ENCODE measurements at regions not wholly inside any gene's neighbourhood (a gene's known extent, or its start where the extent isn't known, plus 50 kb on each side); places are given as distances from the start of the nearest gene placed in this dataset.

DNA sequence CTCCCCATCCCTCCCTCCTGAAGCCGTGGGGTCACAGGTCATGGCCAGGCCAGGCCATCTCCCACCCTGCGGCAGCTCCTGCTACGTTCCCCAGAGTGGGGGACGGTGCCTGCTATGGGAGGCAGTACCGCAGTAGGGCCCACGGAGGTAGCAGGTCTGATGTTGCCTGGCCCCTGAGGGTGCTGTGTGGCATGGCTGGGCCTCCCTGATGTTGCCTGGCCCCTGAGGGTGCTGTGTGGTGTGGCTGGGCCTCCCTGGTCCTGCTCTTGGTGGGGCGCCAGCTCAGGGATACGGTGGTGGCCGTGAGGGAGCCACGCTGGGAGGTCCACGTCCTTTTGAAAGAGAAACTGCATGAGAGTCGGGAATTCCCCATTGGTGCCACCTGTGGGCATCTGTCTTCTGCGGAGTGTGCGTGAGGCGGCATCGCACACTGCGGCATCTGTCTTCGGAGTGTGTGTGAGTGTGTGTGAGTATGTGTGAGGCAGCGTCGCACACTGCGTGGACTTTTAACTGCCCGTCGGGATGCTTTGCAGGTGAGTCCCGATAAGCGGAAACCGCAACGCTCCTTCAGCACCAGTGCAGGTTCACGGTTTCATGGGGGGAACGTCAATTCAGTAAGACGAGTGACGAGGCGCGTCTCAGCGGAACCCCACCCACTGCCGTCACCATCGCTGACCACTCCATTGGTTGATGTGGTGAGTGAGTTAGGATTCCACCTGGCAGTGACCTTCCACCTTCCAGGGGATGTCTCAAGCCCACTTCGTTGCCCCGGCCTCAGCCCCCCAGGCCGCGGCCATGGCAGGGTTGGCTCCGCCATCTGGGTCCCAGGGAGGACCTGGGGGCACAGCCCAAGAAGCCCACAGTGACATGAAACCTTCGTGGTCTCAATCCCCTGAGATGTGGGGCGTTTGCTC, 51.2 kb upstream of the CFAP46 start:
- TF ChIP-seq, protein P1, sequence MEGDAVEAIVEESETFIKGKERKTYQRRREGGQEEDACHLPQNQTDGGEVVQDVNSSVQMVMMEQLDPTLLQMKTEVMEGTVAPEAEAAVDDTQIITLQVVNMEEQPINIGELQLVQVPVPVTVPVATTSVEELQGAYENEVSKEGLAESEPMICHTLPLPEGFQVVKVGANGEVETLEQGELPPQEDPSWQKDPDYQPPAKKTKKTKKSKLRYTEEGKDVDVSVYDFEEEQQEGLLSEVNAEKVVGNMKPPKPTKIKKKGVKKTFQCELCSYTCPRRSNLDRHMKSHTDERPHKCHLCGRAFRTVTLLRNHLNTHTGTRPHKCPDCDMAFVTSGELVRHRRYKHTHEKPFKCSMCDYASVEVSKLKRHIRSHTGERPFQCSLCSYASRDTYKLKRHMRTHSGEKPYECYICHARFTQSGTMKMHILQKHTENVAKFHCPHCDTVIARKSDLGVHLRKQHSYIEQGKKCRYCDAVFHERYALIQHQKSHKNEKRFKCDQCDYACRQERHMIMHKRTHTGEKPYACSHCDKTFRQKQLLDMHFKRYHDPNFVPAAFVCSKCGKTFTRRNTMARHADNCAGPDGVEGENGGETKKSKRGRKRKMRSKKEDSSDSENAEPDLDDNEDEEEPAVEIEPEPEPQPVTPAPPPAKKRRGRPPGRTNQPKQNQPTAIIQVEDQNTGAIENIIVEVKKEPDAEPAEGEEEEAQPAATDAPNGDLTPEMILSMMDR (IDR thresholded peaks at IDR 0.05) = no peak
- TF ChIP-seq POLR2A (IDR thresholded peaks at IDR 0.05) = no peak

All from body of pancreas (tissue), 4 donors.